SIG-M5 treated with dmso at 0.1 percent for 504 hours (cell line): ENCODE measurements at regions not wholly inside any gene's neighbourhood (a gene's known extent, or its start where the extent isn't known, plus 50 kb on each side); places are given as distances from the start of the nearest gene placed in this dataset.
"Not testable (repeated sequence)": the region's sequence is repeated elsewhere in the genome, so short reads cannot be mapped to it uniquely, and the experiment has no call there.

Source experiments
- DNase-seq: peaks from one replicate; lab custom pipeline; 2025; ENCODE audit not compliant: unreplicated experiment; lab: John Stamatoyannopoulos, UW

GRCh38 chr3:5735896-5736295 is 548.4 kb downstream of the EDEM1 start:
- no peak for DNase-seq

- no peak for DNase-seq
Observed at GRCh38 chr3:5739299-5739935, 551.9 kb downstream of the EDEM1 start.

GRCh38 chr3:5739949-5740348 is 552.4 kb downstream of the EDEM1 start:
- no peak for DNase-seq

- DNase-seq, result no peak
Observed at GRCh38 chr3:5741017-5741416, 553.5 kb downstream of the EDEM1 start.

- no peak for DNase-seq
Observed at GRCh38 chr3:5750091-5750490, 562.6 kb downstream of the EDEM1 start.

- no peak for DNase-seq
Observed at GRCh38 chr3:5750874-5751640, 563.5 kb downstream of the EDEM1 start.

GRCh38 chr3:5754602-5755001 is 567.1 kb downstream of the EDEM1 start:
- no peak for DNase-seq

GRCh38 chr3:5756443-5756842 is 568.9 kb downstream of the EDEM1 start:
- DNase-seq, result no peak

- DNase-seq, result no peak
Observed at GRCh38 chr3:5757213-5757804, 569.8 kb downstream of the EDEM1 start.

- no peak for DNase-seq
Observed at GRCh38 chr3:5758699-5759098, 571.2 kb downstream of the EDEM1 start.

- DNase-seq, result no peak
Observed at GRCh38 chr3:5762506-5762905, 575.0 kb downstream of the EDEM1 start.

GRCh38 chr3:5766848-5767247 is 579.3 kb downstream of the EDEM1 start:
- no peak for DNase-seq

- no peak for DNase-seq
Observed at GRCh38 chr3:5767304-5767703, 579.8 kb downstream of the EDEM1 start.

GRCh38 chr3:5768281-5768945 is 580.9 kb downstream of the EDEM1 start:
- no peak for DNase-seq

- DNase-seq, result no peak
Observed at GRCh38 chr3:5769825-5770224, 582.3 kb downstream of the EDEM1 start.

- no peak for DNase-seq
Observed at GRCh38 chr3:5774337-5774736, 586.8 kb downstream of the EDEM1 start.

- not testable (repeated sequence) for DNase-seq
Observed at GRCh38 chr3:5775100-5775499, 587.6 kb downstream of the EDEM1 start.

- no peak for DNase-seq
Observed at GRCh38 chr3:5784690-5785089, 597.2 kb downstream of the EDEM1 start.

GRCh38 chr3:5787861-5788488 is 600.5 kb downstream of the EDEM1 start:
- DNase-seq, result peak; percentile 35

- no peak for DNase-seq
Observed at GRCh38 chr3:5788496-5788895, 601.0 kb downstream of the EDEM1 start.

GRCh38 chr3:5791558-5791957 is 604.1 kb downstream of the EDEM1 start:
- no peak for DNase-seq
